DND-41 (cell line): ENCODE measurements at regions not wholly inside any gene's neighbourhood (a gene's known extent, or its start where the extent isn't known, plus 50 kb on each side); places are given as distances from the start of the nearest gene placed in this dataset.
A peak's percentile ranks its signal among the peaks of the same experiment; 100 is the strongest.

Experiments
- ATAC-seq: fragments of 200-7000 bp; cut with Tn5 transposase; 3 replicates; pipeline ENCODE4 v1.9.1; 2021; ENCODE audit warnings: low read depth; ENCODE audit not compliant: insufficient read depth
- DNase-seq: peaks from one replicate; pipeline ENCODE4 v3.0.0-alpha.2; 2020
- H2AFZ ChIP-seq: 2 replicates; pipeline ENCODE4 v1.6.0; 2012; ENCODE audit warnings: low read depth, low read length
- H3K27ac ChIP-seq: 2 replicates; pipeline ENCODE4 v1.5.1; 2012; ENCODE audit warnings: low read length, inconsistent platforms
- H3K27me3 ChIP-seq: fragments of 200-600 bp; sonication (generic); 2 replicates; pipeline ENCODE4 v1.6.0; 2012; ENCODE audit warnings: low read length, mild to moderate bottlenecking, inconsistent platforms; ENCODE audit not compliant: insufficient read depth, poor library complexity
- H3K36me3 ChIP-seq: 2 replicates; pipeline ENCODE4 v1.5.1; 2012; ENCODE audit warnings: low read length, inconsistent platforms; ENCODE audit not compliant: insufficient read depth
- H3K4me1 ChIP-seq: 2 replicates; pipeline ENCODE4 v1.5.1; 2012; ENCODE audit warnings: mild to moderate bottlenecking, low read length; ENCODE audit not compliant: insufficient read depth
- H3K4me2 ChIP-seq: 2 replicates; pipeline ENCODE4 v1.6.0; 2012; ENCODE audit warnings: mild to moderate bottlenecking, moderate library complexity, low read length, inconsistent platforms; ENCODE audit not compliant: insufficient read depth
- H3K4me3 ChIP-seq, 2 experiments: fragments of 200-600 bp in 1 of 2; shearing (Covaris generic) in 1 of 2; 2 replicates each; pipeline ENCODE4 v1.5.1; 2012 to 2016; ENCODE audit warnings: inconsistent platforms in 2 of 2, low read length in 2 of 2, mild to moderate bottlenecking in 2 of 2, low read depth in 1 of 2, moderate library complexity in 1 of 2
- H3K79me2 ChIP-seq: 2 replicates; pipeline ENCODE4 v1.6.0; 2012; ENCODE audit warnings: low read length, inconsistent platforms; ENCODE audit not compliant: insufficient read depth
- H3K9ac ChIP-seq: 2 replicates; pipeline ENCODE4 v1.6.0; 2012; ENCODE audit warnings: low read depth, mild to moderate bottlenecking, inconsistent platforms, low read length, moderate library complexity
- H3K9me3 ChIP-seq: 2 replicates; pipeline ENCODE4 v1.5.1; 2012; ENCODE audit warnings: low read length, moderate library complexity, mild to moderate bottlenecking, inconsistent platforms; ENCODE audit not compliant: insufficient read depth, severe bottlenecking
- H4K20me1 ChIP-seq: 2 replicates; pipeline ENCODE4 v1.6.0; 2012; ENCODE audit warnings: low read length; ENCODE audit not compliant: insufficient read depth
- EZH2 ChIP-seq: IDR thresholded peaks from 3 replicates; pipeline ENCODE4 v1.6.1; 2012; ENCODE audit warnings: borderline replicate concordance, low read depth, mild to moderate bottlenecking, moderate library complexity, low read length, inconsistent platforms; ENCODE audit not compliant: severe bottlenecking
- TF ChIP-seq, protein P1 (sequence below): IDR thresholded peaks from 2 replicates; pipeline ENCODE4 v1.5.1; 2012; ENCODE audit warnings: borderline replicate concordance, low read length, moderate library complexity, mild to moderate bottlenecking; ENCODE audit not compliant: poor library complexity, severe bottlenecking; ENCODE audit errors: extremely low read depth

GRCh38 chr5:57325678-57326397 lies 152.0 kb downstream of the GPBP1 start:
- TF ChIP-seq EZH2 = no peak
- TF ChIP-seq, protein P1, sequence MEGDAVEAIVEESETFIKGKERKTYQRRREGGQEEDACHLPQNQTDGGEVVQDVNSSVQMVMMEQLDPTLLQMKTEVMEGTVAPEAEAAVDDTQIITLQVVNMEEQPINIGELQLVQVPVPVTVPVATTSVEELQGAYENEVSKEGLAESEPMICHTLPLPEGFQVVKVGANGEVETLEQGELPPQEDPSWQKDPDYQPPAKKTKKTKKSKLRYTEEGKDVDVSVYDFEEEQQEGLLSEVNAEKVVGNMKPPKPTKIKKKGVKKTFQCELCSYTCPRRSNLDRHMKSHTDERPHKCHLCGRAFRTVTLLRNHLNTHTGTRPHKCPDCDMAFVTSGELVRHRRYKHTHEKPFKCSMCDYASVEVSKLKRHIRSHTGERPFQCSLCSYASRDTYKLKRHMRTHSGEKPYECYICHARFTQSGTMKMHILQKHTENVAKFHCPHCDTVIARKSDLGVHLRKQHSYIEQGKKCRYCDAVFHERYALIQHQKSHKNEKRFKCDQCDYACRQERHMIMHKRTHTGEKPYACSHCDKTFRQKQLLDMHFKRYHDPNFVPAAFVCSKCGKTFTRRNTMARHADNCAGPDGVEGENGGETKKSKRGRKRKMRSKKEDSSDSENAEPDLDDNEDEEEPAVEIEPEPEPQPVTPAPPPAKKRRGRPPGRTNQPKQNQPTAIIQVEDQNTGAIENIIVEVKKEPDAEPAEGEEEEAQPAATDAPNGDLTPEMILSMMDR = no peak
- H3K4me2 ChIP-seq = no peak overlapping the region
- no peaks in the 10 kb centered on the region for H3K79me2 ChIP-seq
- H3K9ac ChIP-seq = no peak overlapping the region
- H3K9me3 ChIP-seq = no peaks in the 10 kb centered on the region
- DNase-seq (no peak), ATAC-seq (no peak)
- H2AFZ ChIP-seq = no peak overlapping the region
- H3K4me3 ChIP-seq = no peak overlapping the region
- peaks cover 14% of the 10 kb centered on the region for H3K4me1 ChIP-seq
- no peaks in the 10 kb centered on the region for H3K36me3 ChIP-seq
- no peak overlapping the region for H3K27ac ChIP-seq
- no peaks in the 10 kb centered on the region for H3K27me3 ChIP-seq
- no peaks in the 10 kb centered on the region for H4K20me1 ChIP-seq

DNA sequence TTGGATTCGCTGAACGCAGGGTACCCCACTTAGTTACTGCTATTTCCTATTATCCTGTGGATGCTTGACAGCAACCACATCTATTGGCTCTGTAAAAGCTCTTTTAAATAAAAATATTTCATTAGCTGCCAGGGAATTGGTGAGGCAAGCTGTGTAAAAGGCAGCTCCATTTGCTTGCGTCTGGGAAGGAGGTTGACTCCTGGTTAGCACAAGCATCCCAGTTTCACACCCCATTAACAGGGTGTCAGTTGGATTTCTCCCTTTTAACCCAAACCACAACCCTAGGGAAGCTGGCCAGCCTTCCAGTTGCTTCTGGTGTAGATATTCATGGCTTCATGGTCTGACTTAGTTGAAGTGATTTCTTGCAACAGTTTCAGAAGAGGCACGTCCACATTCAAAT lies 151.0 kb downstream of the GPBP1 start:
- Histone ChIP-seq H3K27me3 (no peaks in the 10 kb centered on the region), H3K4me2 (no peak overlapping the region), H3K4me1 (peaks cover 14% of the 10 kb centered on the region), H3K27ac (no peak overlapping the region; the same call in 1 of the 2 replicates), H3K79me2 (no peaks in the 10 kb centered on the region), H4K20me1 (no peaks in the 10 kb centered on the region), H3K9ac (no peak overlapping the region), H2AFZ (0 out of 2 replicates have a peak overlapping the region, but pooled peaks have one; percentile 66), H3K9me3 (no peaks in the 10 kb centered on the region), H3K36me3 (no peaks in the 10 kb centered on the region), H3K4me3 (no peak overlapping the region)
- TF ChIP-seq, protein P1 = no peak
- TF ChIP-seq EZH2 = no peak
- no peak for DNase-seq
- ATAC-seq = no peak

- Histone ChIP-seq H3K4me1 (peaks cover 14% of the 10 kb centered on the region), H3K9ac (no peak overlapping the region), H3K79me2 (no peaks in the 10 kb centered on the region), H4K20me1 (no peaks in the 10 kb centered on the region), H2AFZ (peak overlapping the region; percentile 66), H3K36me3 (no peaks in the 10 kb centered on the region), H3K27ac (peak overlapping the region; percentile 53), H3K27me3 (no peaks in the 10 kb centered on the region), H3K9me3 (no peaks in the 10 kb centered on the region), H3K4me3 (no peak overlapping the region), H3K4me2 (no peak overlapping the region)
- no peak for TF ChIP-seq EZH2
- TF ChIP-seq, protein P1 = no peak
- ATAC-seq = peak; percentile 57; the same call in 2 of the 3 replicates
- peak; percentile 17 for DNase-seq
Measured at GRCh38 chr5:57324181-57324580, 150.3 kb downstream of the GPBP1 start.
